ENCODE measurements at regions not wholly inside any gene's neighbourhood (a gene's known extent, or its start where the extent isn't known, plus 50 kb on each side); places are given as distances from the start of the nearest gene placed in this dataset.
"Not testable (repeated sequence)": the region's sequence is repeated elsewhere in the genome, so short reads cannot be mapped to it uniquely, and the experiment has no call there.

- DNase-seq (ENCODE audit: low spot score); H3K9ac ChIP-seq (ENCODE audit: insufficient read depth, low read depth, low read length); H3K4me1 ChIP-seq (ENCODE audit: insufficient read depth, low read length); H3K27ac ChIP-seq (ENCODE audit: extremely low read length, insufficient read depth, low read length); intact Hi-C loops (cut with micrococcal nuclease; ENCODE audit: unreplicated experiment); POLR2A ChIA-PET; BruUV-seq (replicated peaks); H4K20me1 ChIP-seq (ENCODE audit: insufficient read depth, low read length); H3K4me3 ChIP-seq (replicated peaks in 1 of 3; ENCODE audit: insufficient read depth in 1 of 3, low read depth in 2 of 3, low read length in 3 of 3); FAIRE-seq; H3K9me3 ChIP-seq (ENCODE audit: low read length); ATAC-seq; H3K36me3 ChIP-seq (replicated peaks in 1 of 2; ENCODE audit: control insufficient read depth in 1 of 2, insufficient read depth in 2 of 2, low read length in 2 of 2); H3K4me2 ChIP-seq (ENCODE audit: low read depth, low read length); H3K79me2 ChIP-seq (ENCODE audit: insufficient read depth, low read length); CTCF ChIA-PET (ENCODE audit: low intra/inter-chr PET ratio, low total read pairs); H2AFZ ChIP-seq (ENCODE audit: low read length); H3K27me3 ChIP-seq (ENCODE audit: control insufficient read depth in 1 of 2, insufficient read depth in 2 of 2, low read length in 2 of 2): not testable (repeated sequence)
- 96% methylated on average over 4 of the region's 4 CpGs for WGBS (ENCODE audit: low lambda C conversion rate)
- in situ Hi-C loops (cut with HindIII; ENCODE audit: extremely low pct_ligation_motif_present, low pct_unique_long_range_greater_than_20kb): loop anchor here (25.0 kb wide), 1 partner anchor 118 kb away; no protein-coding TSS in a partner anchor
These were observed 152.2 kb downstream of the KLRB1 start for GRCh38 chr12:9455516-9455915.

GRCh38 chr12:9454021-9454420, 153.7 kb downstream of the KLRB1 start:
- H4K20me1 ChIP-seq (ENCODE audit: insufficient read depth, low read length); H3K36me3 ChIP-seq (replicated peaks in 1 of 2; ENCODE audit: control insufficient read depth in 1 of 2, insufficient read depth in 2 of 2, low read length in 2 of 2); intact Hi-C loops (cut with micrococcal nuclease; ENCODE audit: unreplicated experiment); DNase-seq (ENCODE audit: low spot score); POLR2A ChIA-PET; H3K9ac ChIP-seq (ENCODE audit: insufficient read depth, low read depth, low read length); H3K27me3 ChIP-seq (ENCODE audit: control insufficient read depth in 1 of 2, insufficient read depth in 2 of 2, low read length in 2 of 2); BruUV-seq (replicated peaks); H3K4me1 ChIP-seq (ENCODE audit: insufficient read depth, low read length); CTCF ChIA-PET (ENCODE audit: low intra/inter-chr PET ratio, low total read pairs); FAIRE-seq; H3K9me3 ChIP-seq (ENCODE audit: low read length); ATAC-seq; H3K4me2 ChIP-seq (ENCODE audit: low read depth, low read length); H3K79me2 ChIP-seq (ENCODE audit: insufficient read depth, low read length); H3K27ac ChIP-seq (ENCODE audit: extremely low read length, insufficient read depth, low read length); H2AFZ ChIP-seq (ENCODE audit: low read length); H3K4me3 ChIP-seq (replicated peaks in 1 of 3; ENCODE audit: insufficient read depth in 1 of 3, low read depth in 2 of 3, low read length in 3 of 3): not testable (repeated sequence)
- in situ Hi-C loops (cut with HindIII; ENCODE audit: extremely low pct_ligation_motif_present, low pct_unique_long_range_greater_than_20kb): loop anchor here (25.0 kb wide), 1 partner anchor 117 kb away; no protein-coding TSS in a partner anchor
- 95% methylated on average over 2 of the region's 2 CpGs for WGBS (ENCODE audit: low lambda C conversion rate)

GRCh38 chr12:9450127-9450567, 157.6 kb downstream of the KLRB1 start:
- peak; percentile 37; the same call in 1 of the 2 replicates for TF ChIP-seq NFYC (CRISPR knock-in tag; IDR thresholded peaks at IDR 0.05)
- H3K9me3 ChIP-seq (ENCODE audit: low read length); H3K27me3 ChIP-seq (ENCODE audit: control insufficient read depth in 1 of 2, insufficient read depth in 2 of 2, low read length in 2 of 2); DNase-seq (ENCODE audit: low spot score); H3K36me3 ChIP-seq (replicated peaks in 1 of 2; ENCODE audit: control insufficient read depth in 1 of 2, insufficient read depth in 2 of 2, low read length in 2 of 2); FAIRE-seq; H3K79me2 ChIP-seq (ENCODE audit: insufficient read depth, low read length); intact Hi-C loops (cut with micrococcal nuclease; ENCODE audit: unreplicated experiment); H2AFZ ChIP-seq (ENCODE audit: low read length); H3K4me1 ChIP-seq (ENCODE audit: insufficient read depth, low read length); H4K20me1 ChIP-seq (ENCODE audit: insufficient read depth, low read length); H3K27ac ChIP-seq (ENCODE audit: extremely low read length, insufficient read depth, low read length); ATAC-seq; H3K9ac ChIP-seq (ENCODE audit: insufficient read depth, low read depth, low read length); H3K4me2 ChIP-seq (ENCODE audit: low read depth, low read length); CTCF ChIA-PET (ENCODE audit: low intra/inter-chr PET ratio, low total read pairs); H3K4me3 ChIP-seq (replicated peaks in 1 of 3; ENCODE audit: insufficient read depth in 1 of 3, low read depth in 2 of 3, low read length in 3 of 3); BruUV-seq (replicated peaks): not testable (repeated sequence)
- WGBS (ENCODE audit: low lambda C conversion rate): 95% methylated on average over 7 of the region's 20 CpGs
- in situ Hi-C loops (cut with HindIII; ENCODE audit: extremely low pct_ligation_motif_present, low pct_unique_long_range_greater_than_20kb): loop anchor here (25.0 kb wide), 1 partner anchor 113 kb away; no protein-coding TSS in a partner anchor
- POLR2A ChIA-PET: interaction anchor here (1.1 to 1.9 kb wide), 2 partner anchors 18 to 334 kb away, joined by 7 to 10 read pairs; partner anchors contain the start of gene A2M
